ENCODE measurements at regions not wholly inside any gene's neighbourhood (a gene's known extent, or its start where the extent isn't known, plus 50 kb on each side); places are given as distances from the start of the nearest gene placed in this dataset.

- TF ChIP-seq, protein P1, sequence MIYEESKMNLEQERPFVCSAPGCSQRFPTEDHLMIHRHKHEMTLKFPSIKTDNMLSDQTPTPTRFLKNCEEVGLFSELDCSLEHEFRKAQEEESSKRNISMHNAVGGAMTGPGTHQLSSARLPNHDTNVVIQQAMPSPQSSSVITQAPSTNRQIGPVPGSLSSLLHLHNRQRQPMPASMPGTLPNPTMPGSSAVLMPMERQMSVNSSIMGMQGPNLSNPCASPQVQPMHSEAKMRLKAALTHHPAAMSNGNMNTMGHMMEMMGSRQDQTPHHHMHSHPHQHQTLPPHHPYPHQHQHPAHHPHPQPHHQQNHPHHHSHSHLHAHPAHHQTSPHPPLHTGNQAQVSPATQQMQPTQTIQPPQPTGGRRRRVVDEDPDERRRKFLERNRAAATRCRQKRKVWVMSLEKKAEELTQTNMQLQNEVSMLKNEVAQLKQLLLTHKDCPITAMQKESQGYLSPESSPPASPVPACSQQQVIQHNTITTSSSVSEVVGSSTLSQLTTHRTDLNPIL (CRISPR knock-in tag; IDR thresholded peaks at IDR 0.05; ENCODE audit: low read depth) = no peak
- TF ChIP-seq, protein P2, sequence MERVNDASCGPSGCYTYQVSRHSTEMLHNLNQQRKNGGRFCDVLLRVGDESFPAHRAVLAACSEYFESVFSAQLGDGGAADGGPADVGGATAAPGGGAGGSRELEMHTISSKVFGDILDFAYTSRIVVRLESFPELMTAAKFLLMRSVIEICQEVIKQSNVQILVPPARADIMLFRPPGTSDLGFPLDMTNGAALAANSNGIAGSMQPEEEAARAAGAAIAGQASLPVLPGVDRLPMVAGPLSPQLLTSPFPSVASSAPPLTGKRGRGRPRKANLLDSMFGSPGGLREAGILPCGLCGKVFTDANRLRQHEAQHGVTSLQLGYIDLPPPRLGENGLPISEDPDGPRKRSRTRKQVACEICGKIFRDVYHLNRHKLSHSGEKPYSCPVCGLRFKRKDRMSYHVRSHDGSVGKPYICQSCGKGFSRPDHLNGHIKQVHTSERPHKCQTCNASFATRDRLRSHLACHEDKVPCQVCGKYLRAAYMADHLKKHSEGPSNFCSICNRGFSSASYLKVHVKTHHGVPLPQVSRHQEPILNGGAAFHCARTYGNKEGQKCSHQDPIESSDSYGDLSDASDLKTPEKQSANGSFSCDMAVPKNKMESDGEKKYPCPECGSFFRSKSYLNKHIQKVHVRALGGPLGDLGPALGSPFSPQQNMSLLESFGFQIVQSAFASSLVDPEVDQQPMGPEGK (CRISPR knock-in tag; IDR thresholded peaks at IDR 0.05; ENCODE audit: borderline replicate concordance) = no peak
- TF ChIP-seq GLIS3 (CRISPR knock-in tag; IDR thresholded peaks at IDR 0.05) = no peak
- TF ChIP-seq ZNF8 (CRISPR knock-in tag; IDR thresholded peaks at IDR 0.05) = no peak
- no peak for TF ChIP-seq ESRRG (CRISPR knock-in tag; IDR thresholded peaks at IDR 0.05)
- ATAC-seq = no peak
Observed at GRCh38 chr2:176501617-176502016, 232.4 kb downstream of the MTX2 start.

- no peak for ATAC-seq
Observed at GRCh38 chr2:176502619-176503018, 233.4 kb downstream of the MTX2 start.

GRCh38 chr2:176503776-176504175 lies 234.5 kb downstream of the MTX2 start:
- ATAC-seq = no peak
- TF ChIP-seq ESRRG (CRISPR knock-in tag; IDR thresholded peaks at IDR 0.05) (no peak), ZFP3 (CRISPR knock-in tag; IDR thresholded peaks at IDR 0.05) (no peak), GLIS3 (CRISPR knock-in tag; IDR thresholded peaks at IDR 0.05) (no peak), ZNF70 (CRISPR knock-in tag; IDR thresholded peaks at IDR 0.05) (no peak), CSDC2 (CRISPR knock-in tag; IDR thresholded peaks at IDR 0.05) (no peak), ISL1 (CRISPR knock-in tag; IDR thresholded peaks at IDR 0.05) (no peak), PPARA (CRISPR knock-in tag; IDR thresholded peaks at IDR 0.05; ENCODE audit: borderline replicate concordance) (no peak), BACH2 (CRISPR knock-in tag; IDR thresholded peaks at IDR 0.05; ENCODE audit: borderline replicate concordance) (no peak), TSHZ2 (CRISPR knock-in tag; IDR thresholded peaks at IDR 0.05) (no peak), TCF4 (CRISPR knock-in tag; IDR thresholded peaks at IDR 0.05; ENCODE audit: borderline replicate concordance) (no peak), POU6F1 (CRISPR knock-in tag; IDR thresholded peaks at IDR 0.05; ENCODE audit: borderline replicate concordance, low read depth) (no peak)
- TF ChIP-seq, protein P1 (CRISPR knock-in tag; IDR thresholded peaks at IDR 0.05; ENCODE audit: low read depth) = no peak

More at GRCh38 chr2:176502619-176503018, 233.4 kb downstream of the MTX2 start:
- TF ChIP-seq BACH2 (CRISPR knock-in tag; IDR thresholded peaks at IDR 0.05; ENCODE audit: borderline replicate concordance) (no peak), POU6F1 (CRISPR knock-in tag; IDR thresholded peaks at IDR 0.05; ENCODE audit: borderline replicate concordance, low read depth) (no peak), TCF4 (CRISPR knock-in tag; IDR thresholded peaks at IDR 0.05; ENCODE audit: borderline replicate concordance) (no peak; the same call in 1 of the 2 replicates), CSRNP3 (CRISPR knock-in tag; IDR thresholded peaks at IDR 0.05) (no peak), RARB (CRISPR knock-in tag; IDR thresholded peaks at IDR 0.05) (no peak), CSDC2 (CRISPR knock-in tag; IDR thresholded peaks at IDR 0.05) (no peak), OSR1 (CRISPR knock-in tag; IDR thresholded peaks at IDR 0.05) (no peak)
- TF ChIP-seq, protein P2 (CRISPR knock-in tag; IDR thresholded peaks at IDR 0.05; ENCODE audit: borderline replicate concordance) = no peak
